ENCODE measurements at regions not wholly inside any gene's neighbourhood (a gene's known extent, or its start where the extent isn't known, plus 50 kb on each side); places are given as distances from the start of the nearest gene placed in this dataset.

- Histone ChIP-seq H2AFZ (no peak overlapping the region), H3K9ac (no peak overlapping the region), H3K4me3 (ENCODE audit: low read depth, low read length) (no peak overlapping the region), H3K36me3 (ENCODE audit: control insufficient read depth, insufficient read depth, low read length) (no peaks in the 10 kb centered on the region), H3K4me1 (no peaks in the 10 kb centered on the region), H3K79me2 (no peaks in the 10 kb centered on the region), H3K27ac (no peak overlapping the region), H3K9me3 (ENCODE audit: control insufficient read depth, low read length) (no peaks in the 10 kb centered on the region), H3K27me3 (ENCODE audit: control insufficient read depth, insufficient read depth, low read length) (no peaks in the 10 kb centered on the region), H3K4me2 (ENCODE audit: low read length) (no peak overlapping the region)
- TF ChIP-seq CTCF (IDR thresholded peaks at IDR 0.05): no peak
These were observed 170.5 kb downstream of the AREG start for GRCh38 chr4:74615411-74615810.

GRCh38 chr4:74618166-74618565, 173.2 kb downstream of the AREG start:
- H3K27ac ChIP-seq: no peak overlapping the region
- no peak overlapping the region for H3K9ac ChIP-seq
- no peaks in the 10 kb centered on the region for H3K79me2 ChIP-seq
- no peak for TF ChIP-seq CTCF (IDR thresholded peaks at IDR 0.05)
- H3K4me1 ChIP-seq: no peaks in the 10 kb centered on the region
- H3K36me3 ChIP-seq (ENCODE audit: control insufficient read depth, insufficient read depth, low read length): no peaks in the 10 kb centered on the region
- H2AFZ ChIP-seq: no peak overlapping the region
- H3K27me3 ChIP-seq (ENCODE audit: control insufficient read depth, insufficient read depth, low read length): no peaks in the 10 kb centered on the region
- H3K9me3 ChIP-seq (ENCODE audit: control insufficient read depth, low read length): no peaks in the 10 kb centered on the region
- no peak overlapping the region for H3K4me3 ChIP-seq (ENCODE audit: low read depth, low read length)
- no peak overlapping the region for H3K4me2 ChIP-seq (ENCODE audit: low read length)

GRCh38 chr4:74618659-74619058, 173.7 kb downstream of the AREG start:
- no peaks in the 10 kb centered on the region for H3K79me2 ChIP-seq
- H3K4me2 ChIP-seq (ENCODE audit: low read length): no peak overlapping the region
- TF ChIP-seq CTCF (IDR thresholded peaks at IDR 0.05): no peak
- H3K9ac ChIP-seq: no peak overlapping the region
- H3K36me3 ChIP-seq (ENCODE audit: control insufficient read depth, insufficient read depth, low read length): no peaks in the 10 kb centered on the region
- no peak overlapping the region for H2AFZ ChIP-seq
- H3K4me3 ChIP-seq (ENCODE audit: low read depth, low read length): no peak overlapping the region
- no peaks in the 10 kb centered on the region for H3K9me3 ChIP-seq (ENCODE audit: control insufficient read depth, low read length)
- H3K4me1 ChIP-seq: no peaks in the 10 kb centered on the region
- no peak overlapping the region for H3K27ac ChIP-seq
- no peaks in the 10 kb centered on the region for H3K27me3 ChIP-seq (ENCODE audit: control insufficient read depth, insufficient read depth, low read length)

- Histone ChIP-seq H3K9me3 (ENCODE audit: control insufficient read depth, low read length) (no peaks in the 10 kb centered on the region), H3K9ac (no peak overlapping the region), H2AFZ (no peak overlapping the region), H3K27ac (no peak overlapping the region), H3K4me1 (no peaks in the 10 kb centered on the region), H3K79me2 (no peaks in the 10 kb centered on the region), H3K36me3 (ENCODE audit: control insufficient read depth, insufficient read depth, low read length) (no peaks in the 10 kb centered on the region), H3K27me3 (ENCODE audit: control insufficient read depth, insufficient read depth, low read length) (no peaks in the 10 kb centered on the region), H3K4me2 (ENCODE audit: low read length) (no peak overlapping the region), H3K4me3 (ENCODE audit: low read depth, low read length) (no peak overlapping the region)
- no peak for TF ChIP-seq CTCF (IDR thresholded peaks at IDR 0.05)
These were observed 174.2 kb downstream of the BTC start for GRCh38 chr4:74619931-74620702.

GRCh38 chr4:74621616-74622015, 172.7 kb downstream of the BTC start:
- H3K9ac ChIP-seq: no peak overlapping the region
- H3K36me3 ChIP-seq (ENCODE audit: control insufficient read depth, insufficient read depth, low read length): no peaks in the 10 kb centered on the region
- no peaks in the 10 kb centered on the region for H3K9me3 ChIP-seq (ENCODE audit: control insufficient read depth, low read length)
- no peaks in the 10 kb centered on the region for H3K27me3 ChIP-seq (ENCODE audit: control insufficient read depth, insufficient read depth, low read length)
- H3K4me3 ChIP-seq (ENCODE audit: low read depth, low read length): no peak overlapping the region
- no peaks in the 10 kb centered on the region for H3K79me2 ChIP-seq
- TF ChIP-seq CTCF (IDR thresholded peaks at IDR 0.05): no peak
- H3K4me2 ChIP-seq (ENCODE audit: low read length): no peak overlapping the region
- H3K4me1 ChIP-seq: no peaks in the 10 kb centered on the region
- no peak overlapping the region for H2AFZ ChIP-seq
- no peak overlapping the region for H3K27ac ChIP-seq
